IPS DF 4.7 (cell line): ENCODE measurements at regions not wholly inside any gene's neighbourhood (a gene's known extent, or its start where the extent isn't known, plus 50 kb on each side); places are given as distances from the start of the nearest gene placed in this dataset.

Experiments
- DNase-seq: peaks from one replicate; pipeline ENCODE4 v3.0.0-alpha.2; 2013; ENCODE audit warnings: low spot score; ENCODE audit errors: extremely low read depth

- DNase-seq, result no peak
Measured at GRCh38 chr1:106523497-106523896, 533.0 kb upstream of the PRMT6 start.

- DNase-seq, result no peak
Measured at GRCh38 chr1:106524631-106525030, 531.8 kb upstream of the PRMT6 start.

GRCh38 chr1:106526650-106527049 is 529.8 kb upstream of the PRMT6 start:
- no peak for DNase-seq

GRCh38 chr1:106534612-106535011 is 521.9 kb upstream of the PRMT6 start:
- no peak for DNase-seq

GRCh38 chr1:106536741-106537140 is 519.7 kb upstream of the PRMT6 start:
- DNase-seq, result no peak

GRCh38 chr1:106548726-106549125 is 507.7 kb upstream of the PRMT6 start:
- no peak for DNase-seq

GRCh38 chr1:106554294-106554693 is 502.2 kb upstream of the PRMT6 start:
- DNase-seq, result no peak

- no peak for DNase-seq
Measured at GRCh38 chr1:106555571-106555970, 500.9 kb upstream of the PRMT6 start.

- DNase-seq, result no peak
Measured at GRCh38 chr1:106564192-106564591, 492.3 kb upstream of the PRMT6 start.

GRCh38 chr1:106568201-106568974 is 488.1 kb upstream of the PRMT6 start:
- no peak for DNase-seq

GRCh38 chr1:106571109-106571508 is 485.4 kb upstream of the PRMT6 start:
- DNase-seq, result no peak

GRCh38 chr1:106584107-106584506 is 472.4 kb upstream of the PRMT6 start:
- no peak for DNase-seq

GRCh38 chr1:106584676-106585075 is 471.8 kb upstream of the PRMT6 start:
- no peak for DNase-seq

- no peak for DNase-seq
Measured at GRCh38 chr1:106600626-106601025, 455.8 kb upstream of the PRMT6 start.

- DNase-seq, result no peak
Measured at GRCh38 chr1:106603616-106604015, 452.9 kb upstream of the PRMT6 start.

GRCh38 chr1:106608841-106609240 is 447.6 kb upstream of the PRMT6 start:
- no peak for DNase-seq

GRCh38 chr1:106613068-106613467 is 443.4 kb upstream of the PRMT6 start:
- DNase-seq, result no peak

- no peak for DNase-seq
Measured at GRCh38 chr1:106613861-106614260, 442.6 kb upstream of the PRMT6 start.

GRCh38 chr1:106615473-106615872 is 441.0 kb upstream of the PRMT6 start:
- DNase-seq, result no peak

GRCh38 chr1:106619080-106619826 is 437.2 kb upstream of the PRMT6 start:
- DNase-seq, result no peak

- DNase-seq, result no peak
Measured at GRCh38 chr1:106619827-106620134, 436.7 kb upstream of the PRMT6 start.

GRCh38 chr1:106620521-106620954 is 435.9 kb upstream of the PRMT6 start:
- DNase-seq, result no peak

- no peak for DNase-seq
Measured at GRCh38 chr1:106621853-106622252, 434.6 kb upstream of the PRMT6 start.
